ENCODE measurements at regions not wholly inside any gene's neighbourhood (a gene's known extent, or its start where the extent isn't known, plus 50 kb on each side); places are given as distances from the start of the nearest gene placed in this dataset.

GRCh38 chr3:69588170-69588569, 151.1 kb upstream of the MITF start:
- H3K4me3 ChIP-seq (ENCODE audit: low read depth, low read length) = no peak overlapping the region
- TF ChIP-seq CTCF (IDR thresholded peaks at IDR 0.05; ENCODE audit: low read depth, low read length) = no peak

- TF ChIP-seq CTCF (IDR thresholded peaks at IDR 0.05; ENCODE audit: low read depth, low read length) = no peak
- H3K4me3 ChIP-seq (ENCODE audit: low read depth, low read length) = no peak overlapping the region
These were observed 153.8 kb upstream of the MITF start for GRCh38 chr3:69585472-69585871.

GRCh38 chr3:69582044-69582443, 157.2 kb upstream of the MITF start:
- no peak overlapping the region for H3K4me3 ChIP-seq (ENCODE audit: low read depth, low read length)
- TF ChIP-seq CTCF (IDR thresholded peaks at IDR 0.05; ENCODE audit: low read depth, low read length) = no peak

- TF ChIP-seq CTCF (IDR thresholded peaks at IDR 0.05; ENCODE audit: low read depth, low read length) = no peak
- H3K4me3 ChIP-seq (ENCODE audit: low read depth, low read length) = no peak overlapping the region
These were observed 159.8 kb upstream of the MITF start for GRCh38 chr3:69579306-69580041.

- H3K4me3 ChIP-seq (ENCODE audit: low read depth, low read length) = no peak overlapping the region
- no peak for TF ChIP-seq CTCF (IDR thresholded peaks at IDR 0.05; ENCODE audit: low read depth, low read length)
These were observed 169.7 kb upstream of the MITF start for GRCh38 chr3:69569520-69569919.

- no peak overlapping the region for H3K4me3 ChIP-seq (ENCODE audit: low read depth, low read length)
- TF ChIP-seq CTCF (IDR thresholded peaks at IDR 0.05; ENCODE audit: low read depth, low read length) = no peak
These were observed 170.3 kb upstream of the MITF start for GRCh38 chr3:69568951-69569350.

GRCh38 chr3:69568458-69568857, 170.8 kb upstream of the MITF start:
- H3K4me3 ChIP-seq (ENCODE audit: low read depth, low read length) = no peak overlapping the region
- no peak for TF ChIP-seq CTCF (IDR thresholded peaks at IDR 0.05; ENCODE audit: low read depth, low read length)

Data from WI38 (cell line).